Stimulated activated naive CD8-positive, alpha-beta T cell treated with anti-CD3 and anti-CD28 coated beads, Interleukin-15, amount 100 ng/mL, for 72 hours (primary cell): ENCODE measurements at regions not wholly inside any gene's neighbourhood (a gene's known extent, or its start where the extent isn't known, plus 50 kb on each side); places are given as distances from the start of the nearest gene placed in this dataset.

Source experiments
- ATAC-seq: fragments of 150-1000 bp; cut with Tn5 transposase; 2 replicates; pipeline ENCODE4 v1.10.0; 2021; ENCODE audit warnings: mild to moderate bottlenecking, moderate library complexity
- DNase-seq, 2 donors: peaks; one replicate each; pipeline ENCODE4 v3.0.0; 2021 to 2022
- H3K27ac Mint-ChIP-seq, 2 donors: one replicate each; pipeline ENCODE4 v1.8.0; 2022; ENCODE audit warnings: mild to moderate bottlenecking in 2 of 2, mixed read lengths in 2 of 2, moderate library complexity in 2 of 2
- H3K27me3 Mint-ChIP-seq: one replicate; pipeline ENCODE4 v1.8.0; 2022; ENCODE audit warnings: mixed read lengths
- H3K4me1 Mint-ChIP-seq: one replicate; pipeline ENCODE4 v1.8.0; 2022; ENCODE audit warnings: mild to moderate bottlenecking, mixed read lengths
- H3K4me3 Mint-ChIP-seq, 2 donors: one replicate each; pipeline ENCODE4 v1.8.0; 2022; ENCODE audit warnings: mild to moderate bottlenecking in 2 of 2, mixed read lengths in 2 of 2, moderate library complexity in 1 of 2
- H3K9me3 Mint-ChIP-seq, 2 donors: one replicate each; pipeline ENCODE4 v1.8.0; 2022; ENCODE audit warnings: mixed read lengths in 2 of 2

- peaks cover 5 to 7% of the 10 kb centered on the region in 2 donors for H3K9me3 Mint-ChIP-seq
- DNase-seq, result no peak
- H3K4me3 Mint-ChIP-seq, result no peak overlapping the region
- peaks cover 57% of the 10 kb centered on the region for H3K27me3 Mint-ChIP-seq
- no peak for ATAC-seq
- H3K4me1 Mint-ChIP-seq, result peaks cover 8% of the 10 kb centered on the region
- H3K27ac Mint-ChIP-seq, result no peak overlapping the region
These were observed 175.2 kb upstream of the CCDC150 start for GRCh38 chr2:196464311-196464710.

- no peaks in the 10 kb centered on the region for H3K4me1 Mint-ChIP-seq
- DNase-seq (no peak), ATAC-seq (no peak)
- H3K4me3 Mint-ChIP-seq, result no peak overlapping the region
- peaks cover 35% of the 10 kb centered on the region for H3K27me3 Mint-ChIP-seq
- no peak overlapping the region for H3K27ac Mint-ChIP-seq
- H3K9me3 Mint-ChIP-seq, result peaks cover 0 to 2% of the 10 kb centered on the region in 2 donors
These were observed 172.9 kb upstream of the CCDC150 start for GRCh38 chr2:196466581-196466980.

GRCh38 chr2:196468394-196468793 lies 171.1 kb upstream of the CCDC150 start:
- H3K9me3 Mint-ChIP-seq, result no peaks in the 10 kb centered on the region
- H3K27ac Mint-ChIP-seq, result no peak overlapping the region
- DNase-seq (no peak), ATAC-seq (no peak)
- no peak overlapping the region for H3K4me3 Mint-ChIP-seq
- no peaks in the 10 kb centered on the region for H3K4me1 Mint-ChIP-seq
- H3K27me3 Mint-ChIP-seq, result peaks cover 26% of the 10 kb centered on the region

- H3K27ac Mint-ChIP-seq, result no peak overlapping the region
- H3K9me3 Mint-ChIP-seq, result no peaks in the 10 kb centered on the region
- ATAC-seq (no peak), DNase-seq (no peak)
- peaks cover 6% of the 10 kb centered on the region for H3K27me3 Mint-ChIP-seq
- no peak overlapping the region for H3K4me3 Mint-ChIP-seq
- H3K4me1 Mint-ChIP-seq, result no peaks in the 10 kb centered on the region
These were observed 165.9 kb upstream of the CCDC150 start for GRCh38 chr2:196473617-196474016.

- Mint-ChIP-seq H3K27me3 (no peaks in the 10 kb centered on the region), H3K27ac (no peak overlapping the region), H3K9me3 (no peaks in the 10 kb centered on the region), H3K4me3 (no peak overlapping the region), H3K4me1 (no peaks in the 10 kb centered on the region)
- no peak for ATAC-seq
- DNase-seq, result no peak
These were observed 163.9 kb upstream of the CCDC150 start for GRCh38 chr2:196475611-196476010.

- ATAC-seq, result no peak
- Mint-ChIP-seq H3K27me3 (peaks cover 5% of the 10 kb centered on the region), H3K4me1 (no peaks in the 10 kb centered on the region), H3K9me3 (no peaks in the 10 kb centered on the region), H3K4me3 (no peak overlapping the region), H3K27ac (no peak overlapping the region)
- no peak for DNase-seq
These were observed 160.9 kb upstream of the CCDC150 start for GRCh38 chr2:196478588-196478987.

GRCh38 chr2:196479350-196479749 lies 160.2 kb upstream of the CCDC150 start:
- H3K4me3 Mint-ChIP-seq, result no peak overlapping the region
- no peaks in the 10 kb centered on the region for H3K9me3 Mint-ChIP-seq
- peak overlapping the region in 1 of 2 donors; percentile 0 for H3K27ac Mint-ChIP-seq
- H3K27me3 Mint-ChIP-seq, result peaks cover 10% of the 10 kb centered on the region
- no peak for DNase-seq
- ATAC-seq, result no peak
- H3K4me1 Mint-ChIP-seq, result no peaks in the 10 kb centered on the region

- DNase-seq (no peak), ATAC-seq (no peak)
- H3K4me3 Mint-ChIP-seq, result no peak overlapping the region
- peaks cover 24% of the 10 kb centered on the region for H3K27me3 Mint-ChIP-seq
- H3K9me3 Mint-ChIP-seq, result peaks cover 0 to 8% of the 10 kb centered on the region in 2 donors
- H3K27ac Mint-ChIP-seq, result no peak overlapping the region
- H3K4me1 Mint-ChIP-seq, result no peaks in the 10 kb centered on the region
These were observed 158.7 kb upstream of the CCDC150 start for GRCh38 chr2:196480653-196481323.

- no peaks in the 10 kb centered on the region for H3K4me1 Mint-ChIP-seq
- no peak for ATAC-seq
- H3K9me3 Mint-ChIP-seq, result peaks cover 0 to 8% of the 10 kb centered on the region in 2 donors
- peaks cover 26% of the 10 kb centered on the region for H3K27me3 Mint-ChIP-seq
- H3K4me3 Mint-ChIP-seq, result no peak overlapping the region
- DNase-seq, result no peak
- no peak overlapping the region for H3K27ac Mint-ChIP-seq
These were observed 158.2 kb upstream of the CCDC150 start for GRCh38 chr2:196481324-196481697.

- ATAC-seq, result peak; percentile 54
- Mint-ChIP-seq H3K4me3 (no peak overlapping the region), H3K4me1 (no peaks in the 10 kb centered on the region), H3K27ac (no peak overlapping the region), H3K27me3 (peaks cover 30% of the 10 kb centered on the region), H3K9me3 (peaks cover 0 to 8% of the 10 kb centered on the region in 2 donors)
- no peak for DNase-seq
These were observed 157.1 kb upstream of the CCDC150 start for GRCh38 chr2:196482119-196483065.

- Mint-ChIP-seq H3K4me3 (no peak overlapping the region), H3K27me3 (peaks cover 40% of the 10 kb centered on the region), H3K27ac (no peak overlapping the region), H3K9me3 (peaks cover 0 to 8% of the 10 kb centered on the region in 2 donors), H3K4me1 (no peaks in the 10 kb centered on the region)
- DNase-seq, result no peak
- no peak for ATAC-seq
These were observed 153.4 kb upstream of the CCDC150 start for GRCh38 chr2:196486146-196486545.

- Mint-ChIP-seq H3K4me3 (no peak overlapping the region), H3K27ac (no peak overlapping the region), H3K9me3 (peaks cover 0 to 8% of the 10 kb centered on the region in 2 donors), H3K4me1 (no peaks in the 10 kb centered on the region), H3K27me3 (peaks cover 36% of the 10 kb centered on the region)
- DNase-seq (no peak), ATAC-seq (no peak)
These were observed 152.1 kb upstream of the CCDC150 start for GRCh38 chr2:196487417-196487816.

- peaks cover 29% of the 10 kb centered on the region for H3K27me3 Mint-ChIP-seq
- DNase-seq (no peak), ATAC-seq (no peak)
- no peak overlapping the region for H3K4me3 Mint-ChIP-seq
- H3K27ac Mint-ChIP-seq, result no peak overlapping the region
- peaks cover 8 to 9% of the 10 kb centered on the region in 2 donors for H3K9me3 Mint-ChIP-seq
- no peaks in the 10 kb centered on the region for H3K4me1 Mint-ChIP-seq
These were observed 150.1 kb upstream of the CCDC150 start for GRCh38 chr2:196489371-196489770.

- Mint-ChIP-seq H3K9me3 (peaks cover 4 to 12% of the 10 kb centered on the region in 2 donors), H3K4me1 (no peaks in the 10 kb centered on the region), H3K27ac (no peak overlapping the region), H3K27me3 (peaks cover 15% of the 10 kb centered on the region), H3K4me3 (no peak overlapping the region)
- DNase-seq (no peak), ATAC-seq (no peak)
These were observed 146.6 kb upstream of the CCDC150 start for GRCh38 chr2:196492946-196493345.

- Mint-ChIP-seq H3K9me3 (peaks cover 14 to 15% of the 10 kb centered on the region in 2 donors), H3K27ac (no peak overlapping the region), H3K4me1 (no peaks in the 10 kb centered on the region), H3K27me3 (peaks cover 19% of the 10 kb centered on the region), H3K4me3 (no peak overlapping the region)
- DNase-seq (no peak), ATAC-seq (no peak)
These were observed 140.6 kb upstream of the CCDC150 start for GRCh38 chr2:196498962-196499361.

GRCh38 chr2:196499686-196500085 lies 139.8 kb upstream of the CCDC150 start:
- Mint-ChIP-seq H3K9me3 (peaks cover 8 to 14% of the 10 kb centered on the region in 2 donors), H3K4me3 (no peak overlapping the region), H3K27ac (no peak overlapping the region), H3K4me1 (no peaks in the 10 kb centered on the region), H3K27me3 (peaks cover 21% of the 10 kb centered on the region)
- no peak for ATAC-seq
- no peak for DNase-seq
